Activated naive CD8-positive, alpha-beta T cell treated with anti-CD3 and anti-CD28 coated beads, Interleukin-2, amount 10 ng/mL, durations not matched to agents 7 days and 5 days (primary cell): ENCODE measurements at regions not wholly inside any gene's neighbourhood (a gene's known extent, or its start where the extent isn't known, plus 50 kb on each side); places are given as distances from the start of the nearest gene placed in this dataset.

ENCODE experiments used
- ATAC-seq: fragments of 150-1000 bp; cut with Tn5 transposase; one replicate; pipeline ENCODE4 v1.10.0; 2021; ENCODE audit warnings: low read depth, moderate library complexity
- POLR2A ChIA-PET: fragments of 350-600 bp; sonication (Branson Sonifier 250); formaldehyde crosslinking; loops from one replicate; lab custom pipeline; 2021; ENCODE audit warnings: antibody characterized with exemption; lab: Charles Lee
- DNase-seq: peaks from one replicate; pipeline ENCODE4 v3.0.0; 2021
- H3K27ac Mint-ChIP-seq: one replicate; pipeline ENCODE4 v1.8.0; 2022; ENCODE audit warnings: mild to moderate bottlenecking, mixed read lengths
- H3K27me3 Mint-ChIP-seq: one replicate; pipeline ENCODE4 v1.8.0; 2022; ENCODE audit warnings: mild to moderate bottlenecking, moderate library complexity, mixed read lengths
- H3K36me3 Mint-ChIP-seq: one replicate; pipeline ENCODE4 v1.8.0; 2021; ENCODE audit warnings: mild to moderate bottlenecking, mixed read lengths
- H3K4me1 Mint-ChIP-seq: one replicate; pipeline ENCODE4 v1.8.0; 2021; ENCODE audit warnings: mixed read lengths
- H3K4me3 Mint-ChIP-seq: one replicate; pipeline ENCODE4 v1.8.0; 2022; ENCODE audit warnings: mild to moderate bottlenecking, moderate library complexity, mixed read lengths
- H3K9me3 Mint-ChIP-seq: one replicate; pipeline ENCODE4 v1.8.0; 2021; ENCODE audit warnings: mixed read lengths

DNA sequence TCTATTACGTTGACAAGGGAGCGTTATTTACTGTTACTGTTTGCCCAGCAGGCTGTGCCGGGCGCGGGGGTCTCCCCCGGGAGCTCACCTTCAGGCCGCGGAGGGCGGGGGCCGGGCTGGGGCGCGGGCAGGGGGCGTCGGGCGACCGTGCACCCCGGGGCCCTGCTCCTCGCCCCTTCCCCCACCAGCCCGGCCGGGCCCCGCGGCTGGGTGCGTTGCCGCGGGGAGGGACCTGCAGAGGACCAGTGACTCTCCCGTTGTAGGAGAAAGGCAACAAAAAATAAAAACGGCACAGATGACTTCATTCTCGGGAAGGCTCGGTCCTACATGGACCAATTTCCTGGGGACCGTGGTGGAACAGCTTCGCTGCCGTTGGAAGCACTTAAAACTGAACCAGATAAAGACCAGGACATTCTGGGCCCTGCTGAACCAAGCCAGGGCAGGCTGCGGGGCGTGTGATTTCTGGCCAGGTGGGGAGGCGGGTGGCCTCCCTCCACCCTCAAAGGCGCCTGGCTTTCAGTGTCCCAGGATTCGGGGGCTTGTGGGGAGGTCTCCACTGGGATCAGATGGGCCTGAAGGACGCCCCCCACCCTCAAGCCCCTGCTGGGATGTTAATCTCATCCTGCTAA lies 57.4 kb downstream of the IGLL1 start:
- ATAC-seq, result no peak
- POLR2A ChIA-PET, result interaction anchor here (0.7 kb wide), 1 partner anchor 254 kb away, joined by 3 read pairs; no protein-coding TSS in a partner anchor

GRCh38 chr22:23521441-23522113 lies 58.5 kb downstream of the IGLL1 start:
- peaks cover 2% of the 10 kb centered on the region for H3K4me1 Mint-ChIP-seq
- peak overlapping the region; percentile 21 for H3K4me3 Mint-ChIP-seq
- peaks cover 32% of the 10 kb centered on the region for H3K27me3 Mint-ChIP-seq
- no peaks in the 10 kb centered on the region for H3K9me3 Mint-ChIP-seq
- no peaks in the 10 kb centered on the region for H3K36me3 Mint-ChIP-seq
- peak; percentile 82 for ATAC-seq
- POLR2A ChIA-PET, result interaction anchor here (0.7 kb wide), 1 partner anchor 253 kb away, joined by 3 read pairs; no protein-coding TSS in a partner anchor
- no peak overlapping the region for H3K27ac Mint-ChIP-seq
- peak; percentile 81 for DNase-seq

More for the DNA sequence above, 57.4 kb downstream of the IGLL1 start:
- Mint-ChIP-seq H3K27ac (no peak overlapping the region), H3K9me3 (no peaks in the 10 kb centered on the region), H3K4me3 (no peak overlapping the region), H3K36me3 (no peaks in the 10 kb centered on the region), H3K27me3 (peaks cover 32% of the 10 kb centered on the region), H3K4me1 (peaks cover 2% of the 10 kb centered on the region)
- DNase-seq, result no peak

DNA sequence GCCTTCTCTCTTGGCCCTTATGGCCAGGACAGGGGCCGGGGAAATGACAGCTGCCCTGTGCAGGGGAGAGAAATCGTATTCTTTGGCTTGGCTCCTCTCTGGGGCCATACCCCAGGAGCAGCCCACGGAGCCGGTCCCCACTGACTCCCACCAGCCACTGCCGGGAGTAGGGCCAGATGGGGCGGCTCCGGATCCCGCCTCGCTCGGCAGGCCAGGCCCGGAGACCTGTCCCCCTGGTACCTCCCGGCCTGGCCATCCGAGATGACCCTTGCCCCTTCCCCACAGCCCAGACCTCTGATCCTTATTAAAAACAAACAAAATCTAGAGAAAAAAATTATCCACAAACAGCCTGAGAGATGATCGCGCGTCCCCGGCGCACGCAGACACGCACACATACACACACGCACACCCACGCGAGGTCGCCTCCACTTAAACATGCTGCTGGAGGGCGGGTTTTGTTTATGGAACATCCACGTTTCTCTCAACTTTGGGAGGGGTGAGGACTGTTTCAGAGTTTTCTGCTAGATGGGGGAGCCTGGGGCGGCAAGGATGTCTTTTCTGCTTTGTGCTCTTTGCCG lies 59.1 kb downstream of the IGLL1 start:
- Mint-ChIP-seq H3K4me3 (peak overlapping the region; percentile 30), H3K4me1 (peaks cover 2% of the 10 kb centered on the region), H3K36me3 (no peaks in the 10 kb centered on the region), H3K9me3 (no peaks in the 10 kb centered on the region), H3K27me3 (peaks cover 32% of the 10 kb centered on the region), H3K27ac (no peak overlapping the region)
- POLR2A ChIA-PET, result no interaction called here
- no peak for ATAC-seq
- no peak for DNase-seq

DNA sequence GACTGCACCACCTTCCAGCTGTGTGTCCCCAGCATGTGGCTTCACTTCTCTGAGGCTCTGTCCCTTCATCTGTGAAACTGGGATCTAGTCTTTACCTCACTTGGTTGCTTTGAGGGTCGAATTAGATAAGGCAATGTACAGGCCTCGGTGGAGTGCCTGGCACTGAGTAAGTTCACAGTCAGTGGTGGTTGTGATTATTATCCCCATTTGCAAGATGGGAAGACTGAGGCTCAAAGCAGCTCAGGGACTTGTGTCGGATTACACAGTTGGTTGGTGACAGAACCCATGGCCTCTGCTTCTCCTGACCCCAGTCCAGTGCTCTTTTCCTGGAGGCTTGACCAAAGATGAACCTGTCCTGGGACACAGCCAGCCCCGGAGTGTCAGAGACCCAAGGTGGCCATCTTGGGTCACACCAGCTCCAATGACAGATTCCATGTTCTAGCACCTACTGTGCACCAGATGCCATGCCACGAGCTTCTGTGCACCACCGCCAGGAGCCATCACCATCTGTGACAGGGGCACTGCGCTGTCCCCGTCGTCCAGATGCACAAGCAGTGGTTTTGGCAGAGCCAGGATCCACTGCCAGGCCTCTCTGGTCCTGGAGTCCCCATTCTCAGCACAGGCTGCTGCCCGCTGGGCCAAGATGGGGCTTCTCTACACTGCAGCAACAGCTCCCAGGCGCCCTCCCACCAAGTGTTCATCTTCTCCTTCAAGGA lies 60.5 kb downstream of the IGLL1 start:
- ATAC-seq, result no peak
- Mint-ChIP-seq H3K27ac (no peak overlapping the region), H3K36me3 (no peaks in the 10 kb centered on the region), H3K9me3 (no peaks in the 10 kb centered on the region), H3K27me3 (peaks cover 32% of the 10 kb centered on the region), H3K4me1 (peaks cover 2% of the 10 kb centered on the region), H3K4me3 (no peak overlapping the region)
- POLR2A ChIA-PET, result no interaction called here
- DNase-seq, result no peak

GRCh38 chr22:23518376-23519187 lies 61.5 kb downstream of the IGLL1 start:
- Mint-ChIP-seq H3K4me3 (no peak overlapping the region), H3K9me3 (no peaks in the 10 kb centered on the region), H3K27me3 (peaks cover 28% of the 10 kb centered on the region), H3K4me1 (peaks cover 2% of the 10 kb centered on the region), H3K36me3 (no peaks in the 10 kb centered on the region), H3K27ac (no peak overlapping the region)
- POLR2A ChIA-PET, result no interaction called here
- ATAC-seq (no peak), DNase-seq (no peak)

- DNase-seq (no peak), ATAC-seq (no peak)
- Mint-ChIP-seq H3K27me3 (peaks cover 22% of the 10 kb centered on the region), H3K9me3 (no peaks in the 10 kb centered on the region), H3K36me3 (no peaks in the 10 kb centered on the region), H3K4me1 (peaks cover 2% of the 10 kb centered on the region), H3K4me3 (no peak overlapping the region), H3K27ac (no peak overlapping the region)
- POLR2A ChIA-PET, result no interaction called here
Observed at GRCh38 chr22:23517804-23518375, 62.2 kb downstream of the IGLL1 start.

GRCh38 chr22:23516304-23516703 lies 63.8 kb downstream of the IGLL1 start:
- H3K4me3 Mint-ChIP-seq, result no peak overlapping the region
- peaks cover 14% of the 10 kb centered on the region for H3K27me3 Mint-ChIP-seq
- H3K27ac Mint-ChIP-seq, result no peak overlapping the region
- no peak for ATAC-seq
- no peak for DNase-seq
- H3K9me3 Mint-ChIP-seq, result no peaks in the 10 kb centered on the region
- no peaks in the 10 kb centered on the region for H3K36me3 Mint-ChIP-seq
- POLR2A ChIA-PET, result no interaction called here
- H3K4me1 Mint-ChIP-seq, result peaks cover 2% of the 10 kb centered on the region

GRCh38 chr22:23514322-23515038 lies 65.6 kb downstream of the IGLL1 start:
- H3K27me3 Mint-ChIP-seq, result peaks cover 6% of the 10 kb centered on the region
- peaks cover 2% of the 10 kb centered on the region for H3K4me1 Mint-ChIP-seq
- H3K9me3 Mint-ChIP-seq, result no peaks in the 10 kb centered on the region
- H3K27ac Mint-ChIP-seq, result no peak overlapping the region
- no peak for DNase-seq
- no peak for ATAC-seq
- H3K36me3 Mint-ChIP-seq, result no peaks in the 10 kb centered on the region
- H3K4me3 Mint-ChIP-seq, result no peak overlapping the region
- POLR2A ChIA-PET, result no interaction called here

GRCh38 chr22:23513705-23514104 lies 66.4 kb downstream of the IGLL1 start:
- peaks cover 2% of the 10 kb centered on the region for H3K4me1 Mint-ChIP-seq
- H3K9me3 Mint-ChIP-seq, result no peaks in the 10 kb centered on the region
- POLR2A ChIA-PET, result no interaction called here
- ATAC-seq, result no peak
- no peak overlapping the region for H3K4me3 Mint-ChIP-seq
- H3K27ac Mint-ChIP-seq, result no peak overlapping the region
- DNase-seq, result no peak
- H3K36me3 Mint-ChIP-seq, result no peaks in the 10 kb centered on the region
- peaks cover 6% of the 10 kb centered on the region for H3K27me3 Mint-ChIP-seq

GRCh38 chr22:23513133-23513532 lies 67.0 kb downstream of the IGLL1 start:
- Mint-ChIP-seq H3K27me3 (peaks cover 4% of the 10 kb centered on the region), H3K27ac (no peak overlapping the region), H3K36me3 (no peaks in the 10 kb centered on the region), H3K4me3 (no peak overlapping the region), H3K9me3 (no peaks in the 10 kb centered on the region), H3K4me1 (peaks cover 2% of the 10 kb centered on the region)
- POLR2A ChIA-PET, result no interaction called here
- ATAC-seq, result no peak
- no peak for DNase-seq

DNA sequence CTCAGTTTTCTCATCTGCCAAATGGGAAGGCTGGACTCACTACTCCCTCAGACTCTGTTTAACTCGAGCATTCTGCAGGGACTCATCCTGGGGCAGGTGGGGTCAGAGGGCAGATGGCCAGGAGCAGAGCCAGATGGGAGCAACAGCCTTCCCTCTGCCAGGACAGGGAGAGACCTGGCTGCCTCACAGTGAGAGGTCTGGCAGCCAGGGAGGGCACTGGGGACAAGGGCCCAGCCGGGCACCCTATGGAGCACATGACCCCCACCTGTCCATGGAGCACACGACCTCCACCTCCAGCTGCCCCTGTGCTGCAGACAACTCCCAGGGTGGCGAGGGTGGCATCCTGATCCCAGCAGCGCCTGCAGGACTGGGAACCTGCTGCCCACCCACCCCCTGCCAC lies 67.4 kb downstream of the IGLL1 start:
- Mint-ChIP-seq H3K9me3 (no peaks in the 10 kb centered on the region), H3K27me3 (peaks cover 4% of the 10 kb centered on the region), H3K36me3 (no peaks in the 10 kb centered on the region), H3K27ac (no peak overlapping the region), H3K4me1 (no peaks in the 10 kb centered on the region), H3K4me3 (no peak overlapping the region)
- ATAC-seq, result no peak
- no peak for DNase-seq
- POLR2A ChIA-PET, result no interaction called here

GRCh38 chr22:23512348-23512705 lies 67.8 kb downstream of the IGLL1 start:
- no peaks in the 10 kb centered on the region for H3K4me1 Mint-ChIP-seq
- POLR2A ChIA-PET, result no interaction called here
- no peaks in the 10 kb centered on the region for H3K36me3 Mint-ChIP-seq
- H3K4me3 Mint-ChIP-seq, result no peak overlapping the region
- H3K27ac Mint-ChIP-seq, result no peak overlapping the region
- ATAC-seq, result no peak
- no peak for DNase-seq
- peaks cover 4% of the 10 kb centered on the region for H3K27me3 Mint-ChIP-seq
- H3K9me3 Mint-ChIP-seq, result no peaks in the 10 kb centered on the region
